ENCODE measurements at regions not wholly inside any gene's neighbourhood (a gene's known extent, or its start where the extent isn't known, plus 50 kb on each side); places are given as distances from the start of the nearest gene placed in this dataset.

- no peak overlapping the region; the same call in 1 of the 2 replicates for H3K18ac ChIP-seq (ENCODE audit: low read depth, low read length)
- H3K4ac ChIP-seq (ENCODE audit: low read depth, low read length): no peak overlapping the region
- H3K56ac ChIP-seq (ENCODE audit: extremely low read depth, insufficient read depth, low read length): no peak overlapping the region
- no TSS peak for BruUV-seq (replicated peaks)
- no peak overlapping the region for H3K4me2 ChIP-seq (ENCODE audit: low read depth, low read length)
- no peak overlapping the region for H3K23ac ChIP-seq (ENCODE audit: low read depth, low read length)
- peak overlapping the region; percentile 20 for H2BK5ac ChIP-seq (ENCODE audit: low read depth, low read length, poor library complexity, severe bottlenecking)
- H3K9me3 ChIP-seq (ENCODE audit: control insufficient read depth, insufficient read depth, low read length): peaks cover 4% of the 10 kb centered on the region; the same call in 1 of the 2 replicates
- no peak overlapping the region for H3K27ac ChIP-seq (ENCODE audit: insufficient read depth, low read length)
- no peaks in the 10 kb centered on the region for H3K79me1 ChIP-seq (ENCODE audit: low read depth in 1 of 2, low read length in 2 of 2)
- no peaks in the 10 kb centered on the region for H4K20me1 ChIP-seq (ENCODE audit: insufficient read depth, low read length)
- peak overlapping the region; percentile 33; the same call in 1 of the 2 replicates for H2BK20ac ChIP-seq (ENCODE audit: low read depth, low read length)
- H4K5ac ChIP-seq (ENCODE audit: low read depth, low read length): no peak overlapping the region
- peak overlapping the region in 1 of 2 experiments; percentile 47; a peak in 1 of 4 replicates for H4K8ac ChIP-seq (ENCODE audit: low read depth in 2 of 2, low read length in 2 of 2)
- dilution Hi-C loops (cut with HindIII; ENCODE audit: low sequenced_read_pairs, unreplicated experiment): loop anchor here (25.0 kb wide), 1 partner anchor 231 kb away; no protein-coding TSS in a partner anchor
- H3K9me1 ChIP-seq (ENCODE audit: insufficient read depth, low read length): 0 out of 2 replicates have a peak, but pooled peaks cover 2% of the 10 kb centered on the region
- in situ Hi-C loops (cut with MboI; ENCODE audit: low sequenced_read_pairs): loop anchor here (10.0 to 25.0 kb wide), 2 partner anchors 218 to 506 kb away; no protein-coding TSS in a partner anchor
- WGBS, 2 experiments (ENCODE audit: extremely low coverage in 2 of 2, insufficient read length in 1 of 2): no CpG with 5 or more reads among the region's 2 CpGs
- peak overlapping the region; percentile 28; the same call in 1 of the 2 replicates for H2AK5ac ChIP-seq (ENCODE audit: low read depth, low read length)
- no peak overlapping the region for H3K4me3 ChIP-seq (ENCODE audit: insufficient read depth, low read depth, low read length)
- no peak overlapping the region for H4K91ac ChIP-seq (ENCODE audit: insufficient read depth, low read depth, low read length)
- H3K36me3 ChIP-seq (ENCODE audit: control insufficient read depth, insufficient read depth, low read length): no peaks in the 10 kb centered on the region
- ChIA-PET POLR2A (ENCODE audit: unreplicated experiment) (interaction anchor here (0.6 kb wide), 1 partner anchor 328 kb away, joined by 3 read pairs; no protein-coding TSS in a partner anchor), CTCF (no interaction called here)
- H2BK120ac ChIP-seq (ENCODE audit: low read depth, low read length): no peak overlapping the region
- H3K14ac ChIP-seq (replicated peaks; ENCODE audit: low read depth, low read length): no peak overlapping the region
- no peak overlapping the region for H2AFZ ChIP-seq (replicated peaks; ENCODE audit: low read length, poor library complexity)
- H3K4me1 ChIP-seq (ENCODE audit: control insufficient read depth, insufficient read depth, low read length): peaks cover 3% of the 10 kb centered on the region
- intact Hi-C loops (cut with micrococcal nuclease): loop anchor here (5.0 kb wide), 4 partner anchors 186 to 401 kb away; no protein-coding TSS in a partner anchor
- no peak overlapping the region for H2AK9ac ChIP-seq (replicated peaks; ENCODE audit: low read depth, low read length, poor library complexity)
- no peaks in the 10 kb centered on the region for H3K27me3 ChIP-seq (ENCODE audit: control insufficient read depth, insufficient read depth, low read length)
- no peak overlapping the region for H3K9ac ChIP-seq (ENCODE audit: low read depth, low read length)
- DNase-seq (peak; percentile 44), ATAC-seq (ENCODE audit: low read depth) (peak; percentile 48)
- 0 out of 3 replicates have a peak overlapping the region, but pooled peaks have one; percentile 18 for H2BK15ac ChIP-seq (ENCODE audit: low read depth, low read length)
- TF ChIP-seq RAD21 (IDR thresholded peaks at IDR 0.05; ENCODE audit: low read length) (no peak), MXI1 (IDR thresholded peaks at IDR 0.05; ENCODE audit: borderline replicate concordance, low read depth, low read length) (no peak), ELK1 (IDR thresholded peaks at IDR 0.05; ENCODE audit: borderline replicate concordance, low read depth, low read length) (no peak), POLR2A (IDR thresholded peaks at IDR 0.05; ENCODE audit: low read depth, low read length) (no peak), USF2 (IDR thresholded peaks at IDR 0.05; ENCODE audit: low read depth, low read length) (no peak), RCOR1 (IDR thresholded peaks at IDR 0.05; ENCODE audit: insufficient replicate concordance, low read length) (no peak), MAFK (IDR thresholded peaks at IDR 0.05; ENCODE audit: low read depth, low read length) (no peak), BHLHE40 (IDR thresholded peaks at IDR 0.05; ENCODE audit: low read depth, low read length) (no peak), SMC3 (IDR thresholded peaks at IDR 0.05; ENCODE audit: low read depth, low read length) (no peak), RFX5 (IDR thresholded peaks at IDR 0.05; ENCODE audit: low read depth, low read length) (no peak), NFE2L2 (IDR thresholded peaks at IDR 0.05; ENCODE audit: low read depth, low read length) (no peak), CTCF (conservative IDR thresholded peaks at IDR 0.05; ENCODE audit: low read depth, low read length) (no peak)
These were observed 109.0 kb upstream of the COL21A1 start for GRCh38 chr6:56356426-56356825.

All from IMR-90 (cell line).